Caco-2 (cell line): ENCODE measurements at regions not wholly inside any gene's neighbourhood (a gene's known extent, or its start where the extent isn't known, plus 50 kb on each side); places are given as distances from the start of the nearest gene placed in this dataset.

Experiments used
- BruUV-seq: library from RNA; stranded (reverse); fragments of 400-500 nt; replicated peaks from 2 replicates; lab custom pipeline; 2021; lab: Mats Ljungman, UMichigan
- CTCF ChIA-PET: fragments of 300-600 bp; sonication (Branson Sonifier 250); formaldehyde crosslinking; loops from one replicate; lab custom pipeline; 2022; ENCODE audit warnings: antibody characterized with exemption; lab: Charles Lee
- POLR2A ChIA-PET: fragments of 300-600 bp; sonication (Branson Sonifier 250); formaldehyde crosslinking; loops from one replicate; lab custom pipeline; 2022; ENCODE audit warnings: antibody characterized with exemption; lab: Charles Lee
- DNase-seq, 2 experiments: peaks; one replicate each; pipeline versions ENCODE4 v3.0.0 to v3.0.0-alpha.2; 2020 to 2022
- H3K27me3 ChIP-seq: replicated peaks from 2 replicates; pipeline ENCODE4 v1.6.0; 2011; ENCODE audit warnings: low read length; ENCODE audit not compliant: control insufficient read depth, insufficient read depth
- H3K36me3 ChIP-seq: 2 replicates; pipeline ENCODE4 v1.5.1; 2011; ENCODE audit warnings: low read length; ENCODE audit not compliant: control insufficient read depth, insufficient read depth
- H3K4me1 ChIP-seq: fragments of 250-450 bp; sonication (Bioruptor Pico); 2 replicates; pipeline ENCODE4 v1.5.1; 2020; ENCODE audit warnings: mild to moderate bottlenecking
- H3K4me3 ChIP-seq: 2 replicates; pipeline ENCODE4 v1.5.1; 2011; ENCODE audit warnings: low read depth, mild to moderate bottlenecking, control low read depth, low read length
- H3K9me3 ChIP-seq: fragments of 250-450 bp; sonication (Bioruptor Pico); 2 replicates; pipeline ENCODE4 v1.5.1; 2020; ENCODE audit warnings: mild to moderate bottlenecking, moderate library complexity
- H3K27ac Mint-ChIP-seq: one replicate; pipeline ENCODE4 v1.8.0; 2022; ENCODE audit warnings: mixed read lengths; ENCODE audit not compliant: unreplicated experiment
- H3K27me3 Mint-ChIP-seq: one replicate; pipeline ENCODE4 v1.8.0; 2022; ENCODE audit warnings: mixed read lengths; ENCODE audit not compliant: insufficient read depth, unreplicated experiment
- H3K36me3 Mint-ChIP-seq: one replicate; pipeline ENCODE4 v1.8.0; 2022; ENCODE audit warnings: mild to moderate bottlenecking, mixed read lengths; ENCODE audit not compliant: insufficient read depth, unreplicated experiment
- H3K4me1 Mint-ChIP-seq: one replicate; pipeline ENCODE4 v1.8.0; 2022; ENCODE audit warnings: low read depth, mixed read lengths; ENCODE audit not compliant: unreplicated experiment
- H3K4me3 Mint-ChIP-seq: one replicate; pipeline ENCODE4 v1.8.0; 2022; ENCODE audit warnings: mild to moderate bottlenecking, moderate library complexity, mixed read lengths; ENCODE audit not compliant: unreplicated experiment
- H3K9me3 Mint-ChIP-seq: one replicate; pipeline ENCODE4 v1.8.0; 2022; ENCODE audit warnings: mixed read lengths; ENCODE audit not compliant: unreplicated experiment
- CTCF ChIP-seq, 2 experiments: fragments of 200-600 bp in 1 of 2; IDR thresholded peaks; 1 replicate in 1 of 2; 2 replicates in 1 of 2; pipeline versions ENCODE4 v1.5.1 to v1.8.0; 2011 to 2022; ENCODE audit warnings: antibody characterized with exemption in 1 of 2, control low read depth in 1 of 2, inconsistent platforms in 1 of 2, low read depth in 1 of 2, low read length in 1 of 2, mild to moderate bottlenecking in 1 of 2, moderate library complexity in 1 of 2; ENCODE audit not compliant: insufficient read depth in 1 of 2, severe bottlenecking in 1 of 2, unreplicated experiment in 1 of 2
- intact Hi-C: fragments of 100-400 bp; cut with micrococcal nuclease; formaldehyde crosslinking; loops from one replicate; pipeline ENCODE4 v1.10.0; 2022; ENCODE audit not compliant: unreplicated experiment

- Histone ChIP-seq H3K36me3 (no peaks in the 10 kb centered on the region), H3K4me3 (no peak overlapping the region), H3K4me1 (no peaks in the 10 kb centered on the region), H3K9me3 (no peaks in the 10 kb centered on the region), H3K27me3 (no peaks in the 10 kb centered on the region)
- no TSS peak for BruUV-seq
- intact Hi-C loops: no loop called here
- ChIA-PET POLR2A (no interaction called here), CTCF (no interaction called here)
- no peak for TF ChIP-seq CTCF (IDR thresholded peaks at IDR 0.05; ENCODE audit: insufficient read depth in 1 of 2, low read depth in 1 of 2, low read length in 1 of 2, severe bottlenecking in 1 of 2, unreplicated experiment in 1 of 2)
- Mint-ChIP-seq H3K4me3 (no peak overlapping the region), H3K36me3 (no peaks in the 10 kb centered on the region), H3K27me3 (peaks cover 3% of the 10 kb centered on the region), H3K9me3 (peaks cover 5% of the 10 kb centered on the region), H3K4me1 (no peaks in the 10 kb centered on the region), H3K27ac (no peak overlapping the region)
- no peak for DNase-seq
Measured at GRCh38 chr5:37984300-37984699, 144.5 kb upstream of the GDNF start.

- H3K36me3 Mint-ChIP-seq: no peaks in the 10 kb centered on the region
- H3K4me1 Mint-ChIP-seq: no peaks in the 10 kb centered on the region
- peaks cover 3% of the 10 kb centered on the region for H3K27me3 Mint-ChIP-seq
- ChIA-PET POLR2A (no interaction called here), CTCF (no interaction called here)
- H3K4me3 Mint-ChIP-seq: no peak overlapping the region
- Histone ChIP-seq H3K36me3 (no peaks in the 10 kb centered on the region), H3K4me3 (no peak overlapping the region), H3K9me3 (no peaks in the 10 kb centered on the region), H3K4me1 (no peaks in the 10 kb centered on the region), H3K27me3 (no peaks in the 10 kb centered on the region)
- DNase-seq: no peak
- TF ChIP-seq CTCF (IDR thresholded peaks at IDR 0.05; ENCODE audit: insufficient read depth in 1 of 2, low read depth in 1 of 2, low read length in 1 of 2, severe bottlenecking in 1 of 2, unreplicated experiment in 1 of 2): no peak
- peaks cover 5% of the 10 kb centered on the region for H3K9me3 Mint-ChIP-seq
- H3K27ac Mint-ChIP-seq: no peak overlapping the region
- intact Hi-C loops: no loop called here
- BruUV-seq: no TSS peak
Measured at GRCh38 chr5:37983463-37983862, 143.6 kb upstream of the GDNF start.

GRCh38 chr5:37979559-37979958, 139.7 kb upstream of the GDNF start:
- DNase-seq: no peak
- H3K36me3 Mint-ChIP-seq: no peaks in the 10 kb centered on the region
- no peak for TF ChIP-seq CTCF (IDR thresholded peaks at IDR 0.05; ENCODE audit: insufficient read depth in 1 of 2, low read depth in 1 of 2, low read length in 1 of 2, severe bottlenecking in 1 of 2, unreplicated experiment in 1 of 2)
- no peak overlapping the region for H3K27ac Mint-ChIP-seq
- H3K4me1 ChIP-seq: no peaks in the 10 kb centered on the region
- ChIA-PET POLR2A (no interaction called here), CTCF (no interaction called here)
- H3K4me3 Mint-ChIP-seq: no peak overlapping the region
- no peaks in the 10 kb centered on the region for H3K4me1 Mint-ChIP-seq
- H3K4me3 ChIP-seq: no peak overlapping the region
- intact Hi-C loops: no loop called here
- no peaks in the 10 kb centered on the region for H3K9me3 ChIP-seq
- peaks cover 4% of the 10 kb centered on the region for H3K27me3 Mint-ChIP-seq
- H3K27me3 ChIP-seq: no peaks in the 10 kb centered on the region
- no TSS peak for BruUV-seq
- H3K36me3 ChIP-seq: no peaks in the 10 kb centered on the region
- H3K9me3 Mint-ChIP-seq: peaks cover 5% of the 10 kb centered on the region
